ENCODE measurements at regions not wholly inside any gene's neighbourhood (a gene's known extent, or its start where the extent isn't known, plus 50 kb on each side); places are given as distances from the start of the nearest gene placed in this dataset.

- Mint-ChIP-seq H3K4me3 (no peak overlapping the region), H3K27me3 (no peaks in the 10 kb centered on the region), H3K9me3 (ENCODE audit: low read depth) (peaks cover 12% of the 10 kb centered on the region), H3K4me1 (no peaks in the 10 kb centered on the region), H3K27ac (no peak overlapping the region), H3K36me3 (ENCODE audit: low read depth) (peaks cover under 1% of the 10 kb centered on the region)
- intact Hi-C loops (cut with DNase I, micrococcal nuclease) = no loop called here
- POLR2A ChIA-PET = no interaction called here
- DNase-seq = no peak
- no peak for ATAC-seq
- CTCF ChIA-PET = no interaction called here
Observed at GRCh38 chr2:37783545-37783944, 112.1 kb upstream of the CDC42EP3 start.

DNA sequence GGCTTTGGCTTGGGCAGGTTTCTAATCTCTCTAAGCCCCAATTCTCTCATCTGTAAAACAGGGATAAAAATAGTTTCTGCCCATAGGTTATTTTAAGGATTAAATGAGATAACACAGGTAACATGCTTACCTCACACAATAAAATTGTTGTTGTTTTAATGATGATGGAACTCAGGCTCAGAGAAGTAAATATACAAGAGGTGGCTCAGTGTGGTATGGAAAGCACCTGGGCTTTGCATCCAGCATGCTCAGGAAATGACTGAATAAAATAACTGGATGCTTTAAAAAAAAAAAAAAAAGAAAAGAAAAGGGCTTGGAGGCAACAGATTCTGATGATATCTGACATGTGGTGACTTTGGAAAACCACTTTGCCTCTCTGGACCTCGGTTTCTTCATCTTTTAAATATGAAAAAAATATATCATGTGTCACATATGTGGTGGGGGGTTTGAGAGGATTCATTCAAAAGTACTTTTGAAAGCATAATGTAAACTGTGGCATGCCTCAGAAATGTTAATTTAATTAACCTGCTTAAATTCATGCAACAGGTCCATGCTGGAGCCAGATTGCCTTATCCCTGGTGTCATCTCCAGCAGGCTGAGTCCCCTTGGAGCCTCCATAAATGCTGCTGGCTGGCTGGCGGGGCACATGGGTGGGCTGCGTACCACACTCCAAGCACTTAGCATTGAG is 112.8 kb upstream of the CDC42EP3 start:
- ChIA-PET POLR2A (no interaction called here), CTCF (no interaction called here)
- H3K4me1 Mint-ChIP-seq = no peaks in the 10 kb centered on the region
- no peaks in the 10 kb centered on the region for H3K27me3 Mint-ChIP-seq
- H3K4me3 Mint-ChIP-seq = no peak overlapping the region
- DNase-seq (no peak), ATAC-seq (no peak)
- intact Hi-C loops (cut with DNase I, micrococcal nuclease) = no loop called here
- no peak overlapping the region for H3K27ac Mint-ChIP-seq
- H3K9me3 Mint-ChIP-seq (ENCODE audit: low read depth) = peaks cover 19% of the 10 kb centered on the region
- peaks cover 4% of the 10 kb centered on the region for H3K36me3 Mint-ChIP-seq (ENCODE audit: low read depth)

GRCh38 chr2:37784759-37785149 is 113.3 kb upstream of the CDC42EP3 start:
- Mint-ChIP-seq H3K36me3 (ENCODE audit: low read depth) (peaks cover 4% of the 10 kb centered on the region), H3K9me3 (ENCODE audit: low read depth) (peaks cover 22% of the 10 kb centered on the region), H3K4me3 (no peak overlapping the region), H3K27ac (no peak overlapping the region), H3K27me3 (no peaks in the 10 kb centered on the region), H3K4me1 (no peaks in the 10 kb centered on the region)
- ATAC-seq (no peak), DNase-seq (no peak)
- CTCF ChIA-PET = no interaction called here
- POLR2A ChIA-PET = no interaction called here
- intact Hi-C loops (cut with DNase I, micrococcal nuclease) = no loop called here

DNA sequence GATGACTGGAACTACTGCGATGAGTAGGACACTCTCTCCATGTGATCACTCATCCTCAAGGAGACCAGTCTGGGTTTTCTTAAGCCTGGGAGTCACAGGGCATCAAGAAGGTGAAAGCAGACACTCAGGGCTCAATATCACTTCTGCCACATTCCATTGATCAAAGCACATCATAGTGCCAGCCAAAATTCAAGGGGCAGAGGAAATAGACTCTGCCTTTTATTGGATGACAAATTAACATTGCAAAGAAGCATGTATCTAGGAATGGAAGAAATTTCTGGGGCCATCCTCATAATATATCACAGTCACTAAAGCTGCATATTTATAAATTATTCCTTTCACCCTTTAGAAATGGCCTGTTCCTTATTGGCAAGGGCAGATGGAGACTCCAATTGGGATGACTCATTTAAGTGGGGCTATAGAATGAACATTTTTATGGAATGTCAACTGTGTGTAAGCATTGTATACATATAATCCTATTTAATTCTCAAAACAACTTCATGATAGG is 114.8 kb upstream of the CDC42EP3 start:
- Mint-ChIP-seq H3K4me1 (no peaks in the 10 kb centered on the region), H3K36me3 (ENCODE audit: low read depth) (peaks cover 4% of the 10 kb centered on the region), H3K27me3 (no peaks in the 10 kb centered on the region), H3K27ac (no peak overlapping the region), H3K4me3 (no peak overlapping the region), H3K9me3 (ENCODE audit: low read depth) (peaks cover 22% of the 10 kb centered on the region)
- CTCF ChIA-PET = no interaction called here
- no peak for DNase-seq
- intact Hi-C loops (cut with DNase I, micrococcal nuclease) = no loop called here
- ATAC-seq = no peak
- POLR2A ChIA-PET = no interaction called here

- Mint-ChIP-seq H3K36me3 (ENCODE audit: low read depth) (peaks cover 4% of the 10 kb centered on the region), H3K27me3 (no peaks in the 10 kb centered on the region), H3K4me3 (no peak overlapping the region), H3K27ac (no peak overlapping the region), H3K4me1 (no peaks in the 10 kb centered on the region), H3K9me3 (ENCODE audit: low read depth) (peaks cover 22% of the 10 kb centered on the region)
- intact Hi-C loops (cut with DNase I, micrococcal nuclease) = no loop called here
- ATAC-seq (no peak), DNase-seq (no peak)
- POLR2A ChIA-PET = no interaction called here
- CTCF ChIA-PET = no interaction called here
Observed at GRCh38 chr2:37786854-37787253, 115.4 kb upstream of the CDC42EP3 start.

GRCh38 chr2:37788602-37789209 is 117.3 kb upstream of the CDC42EP3 start:
- CTCF ChIA-PET = interaction anchor here (0.7 to 1.0 kb wide), 2 partner anchors 24 to 396 kb away, joined by 3 read pairs; no protein-coding TSS in a partner anchor
- no peaks in the 10 kb centered on the region for H3K27me3 Mint-ChIP-seq
- ATAC-seq (no peak), DNase-seq (no peak)
- H3K36me3 Mint-ChIP-seq (ENCODE audit: low read depth) = peaks cover 4% of the 10 kb centered on the region
- POLR2A ChIA-PET = no interaction called here
- intact Hi-C loops (cut with DNase I, micrococcal nuclease) = no loop called here
- no peak overlapping the region for H3K27ac Mint-ChIP-seq
- H3K4me1 Mint-ChIP-seq = no peaks in the 10 kb centered on the region
- peaks cover 22% of the 10 kb centered on the region for H3K9me3 Mint-ChIP-seq (ENCODE audit: low read depth)
- H3K4me3 Mint-ChIP-seq = no peak overlapping the region

DNA sequence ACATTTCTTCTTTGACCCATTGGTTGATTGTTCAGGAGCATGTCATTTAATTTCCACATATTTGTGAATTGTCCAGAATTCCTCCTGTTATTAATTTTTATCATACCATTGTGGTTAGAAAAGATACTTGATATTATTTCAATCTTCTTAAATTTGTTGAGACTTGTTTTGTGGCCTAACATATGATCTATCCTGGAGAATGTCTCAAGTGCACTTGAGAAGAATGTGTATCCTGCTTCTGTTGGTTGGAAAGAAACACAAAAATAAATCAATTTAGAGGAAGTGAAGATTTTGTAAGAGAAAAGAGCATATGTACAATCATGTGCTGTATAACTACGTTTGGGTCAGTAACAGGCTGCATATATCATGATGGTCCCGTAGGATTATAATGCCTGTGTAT is 118.6 kb upstream of the CDC42EP3 start:
- ChIA-PET CTCF (no interaction called here), POLR2A (no interaction called here)
- H3K36me3 Mint-ChIP-seq (ENCODE audit: low read depth) = peaks cover 4% of the 10 kb centered on the region
- no peaks in the 10 kb centered on the region for H3K27me3 Mint-ChIP-seq
- H3K9me3 Mint-ChIP-seq (ENCODE audit: low read depth) = peaks cover 22% of the 10 kb centered on the region
- intact Hi-C loops (cut with DNase I, micrococcal nuclease) = no loop called here
- H3K4me1 Mint-ChIP-seq = no peaks in the 10 kb centered on the region
- H3K4me3 Mint-ChIP-seq = no peak overlapping the region
- DNase-seq (no peak), ATAC-seq (no peak)
- no peak overlapping the region for H3K27ac Mint-ChIP-seq

DNA sequence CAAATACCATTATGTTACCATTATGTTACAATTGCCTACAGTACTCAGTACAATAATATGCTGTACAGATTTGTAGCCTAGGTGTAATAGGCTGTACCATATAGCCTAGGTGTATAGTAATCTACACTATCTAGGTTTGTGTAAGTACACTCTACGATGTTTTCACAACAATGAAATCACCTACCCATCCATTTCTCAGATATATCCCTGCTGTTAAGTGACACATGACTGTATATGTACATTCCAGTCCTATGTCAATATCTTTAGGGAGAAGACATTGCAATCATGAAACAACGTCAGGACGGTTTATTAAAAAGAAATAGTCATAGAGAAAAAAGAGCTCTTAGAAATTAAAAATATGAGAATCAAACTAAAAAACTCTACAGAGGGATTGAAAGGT is 119.0 kb upstream of the CDC42EP3 start:
- H3K36me3 Mint-ChIP-seq (ENCODE audit: low read depth) = peaks cover 4% of the 10 kb centered on the region
- no peaks in the 10 kb centered on the region for H3K4me1 Mint-ChIP-seq
- POLR2A ChIA-PET = no interaction called here
- DNase-seq = no peak
- peaks cover 22% of the 10 kb centered on the region for H3K9me3 Mint-ChIP-seq (ENCODE audit: low read depth)
- intact Hi-C loops (cut with DNase I, micrococcal nuclease) = no loop called here
- CTCF ChIA-PET = no interaction called here
- H3K27ac Mint-ChIP-seq = no peak overlapping the region
- H3K4me3 Mint-ChIP-seq = no peak overlapping the region
- H3K27me3 Mint-ChIP-seq = no peaks in the 10 kb centered on the region
- ATAC-seq = no peak

GRCh38 chr2:37792366-37792765 is 120.9 kb upstream of the CDC42EP3 start:
- intact Hi-C loops (cut with DNase I, micrococcal nuclease) = no loop called here
- no peak overlapping the region for H3K27ac Mint-ChIP-seq
- peaks cover 18% of the 10 kb centered on the region for H3K9me3 Mint-ChIP-seq (ENCODE audit: low read depth)
- CTCF ChIA-PET = no interaction called here
- DNase-seq = no peak
- H3K4me3 Mint-ChIP-seq = no peak overlapping the region
- ATAC-seq = no peak
- H3K4me1 Mint-ChIP-seq = peaks cover 6% of the 10 kb centered on the region
- POLR2A ChIA-PET = no interaction called here
- peaks cover 4% of the 10 kb centered on the region for H3K36me3 Mint-ChIP-seq (ENCODE audit: low read depth)
- no peaks in the 10 kb centered on the region for H3K27me3 Mint-ChIP-seq

DNA sequence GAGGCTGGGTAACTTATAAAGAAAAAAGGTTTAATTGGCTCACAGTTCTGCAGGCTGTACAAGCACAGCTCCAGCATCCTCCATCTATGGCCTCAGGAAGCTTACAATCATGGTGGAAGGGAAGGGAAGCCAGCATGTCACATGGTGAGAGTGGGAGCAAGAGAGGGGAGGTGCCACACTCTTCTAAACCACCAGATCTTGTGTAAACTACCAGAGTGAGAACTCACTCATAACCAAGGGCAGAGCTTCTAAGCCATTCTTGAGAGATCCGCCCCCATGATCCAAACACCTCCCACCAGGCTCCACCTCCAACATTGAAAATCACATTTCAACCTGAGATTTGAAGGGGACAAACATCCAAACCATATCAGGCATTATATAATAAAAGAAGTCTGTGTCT is 121.6 kb upstream of the CDC42EP3 start:
- CTCF ChIA-PET = no interaction called here
- Mint-ChIP-seq H3K4me3 (no peak overlapping the region), H3K27ac (no peak overlapping the region), H3K36me3 (ENCODE audit: low read depth) (peaks cover 4% of the 10 kb centered on the region), H3K9me3 (ENCODE audit: low read depth) (peaks cover 15% of the 10 kb centered on the region), H3K27me3 (no peaks in the 10 kb centered on the region), H3K4me1 (peaks cover 7% of the 10 kb centered on the region)
- no peak for DNase-seq
- POLR2A ChIA-PET = no interaction called here
- no peak for ATAC-seq
- intact Hi-C loops (cut with DNase I, micrococcal nuclease) = no loop called here

GRCh38 chr2:37794717-37795116 is 123.3 kb upstream of the CDC42EP3 start:
- no peak overlapping the region for H3K4me3 Mint-ChIP-seq
- POLR2A ChIA-PET = interaction anchor here (0.6 kb wide), 2 partner anchors 295 to 752 kb away, joined by 4 to 6 read pairs; no protein-coding TSS in a partner anchor
- no peaks in the 10 kb centered on the region for H3K27me3 Mint-ChIP-seq
- no peak overlapping the region for H3K27ac Mint-ChIP-seq
- CTCF ChIA-PET = interaction anchor here (0.9 to 1.4 kb wide), 2 partner anchors 33 to 83 kb away, joined by 3 to 5 read pairs; no protein-coding TSS in a partner anchor
- intact Hi-C loops (cut with DNase I, micrococcal nuclease) = no loop called here
- DNase-seq = no peak
- H3K4me1 Mint-ChIP-seq = peaks cover 7% of the 10 kb centered on the region
- ATAC-seq = no peak
- no peaks in the 10 kb centered on the region for H3K36me3 Mint-ChIP-seq (ENCODE audit: low read depth)
- H3K9me3 Mint-ChIP-seq (ENCODE audit: low read depth) = no peaks in the 10 kb centered on the region

GRCh38 chr2:37795456-37795855 is 124.0 kb upstream of the CDC42EP3 start:
- Mint-ChIP-seq H3K9me3 (ENCODE audit: low read depth) (no peaks in the 10 kb centered on the region), H3K27ac (no peak overlapping the region), H3K27me3 (no peaks in the 10 kb centered on the region), H3K4me3 (no peak overlapping the region), H3K36me3 (ENCODE audit: low read depth) (no peaks in the 10 kb centered on the region), H3K4me1 (peaks cover 7% of the 10 kb centered on the region)
- ChIA-PET CTCF (interaction anchor here (1.4 kb wide), 1 partner anchor 82 kb away, joined by 5 read pairs; no protein-coding TSS in a partner anchor), POLR2A (no interaction called here)
- intact Hi-C loops (cut with DNase I, micrococcal nuclease) = no loop called here
- no peak for DNase-seq
- no peak for ATAC-seq
